ENCODE measurements at regions not wholly inside any gene's neighbourhood (a gene's known extent, or its start where the extent isn't known, plus 50 kb on each side); places are given as distances from the start of the nearest gene placed in this dataset.

DNA sequence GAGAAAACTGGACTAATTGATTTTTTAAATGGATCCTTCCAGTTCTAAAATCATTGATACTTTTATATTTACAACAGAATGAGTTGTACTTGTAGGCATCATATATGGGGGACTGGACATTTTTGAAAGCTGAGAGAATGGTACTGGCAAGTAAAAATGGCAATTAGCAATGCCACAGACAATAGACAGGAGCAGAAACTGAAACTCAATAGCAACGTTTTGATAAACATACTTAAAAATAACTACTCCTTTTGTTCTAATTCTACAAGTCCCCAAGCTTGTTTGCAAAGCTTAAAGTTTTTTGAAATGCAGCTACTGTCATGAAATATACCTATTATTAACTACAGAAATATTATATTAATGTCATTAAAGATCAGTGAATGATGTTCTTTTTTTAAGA is 52.8 kb upstream of the FBXL7 start:
- no peak for DNase-seq (ENCODE audit: low spot score)

DNA sequence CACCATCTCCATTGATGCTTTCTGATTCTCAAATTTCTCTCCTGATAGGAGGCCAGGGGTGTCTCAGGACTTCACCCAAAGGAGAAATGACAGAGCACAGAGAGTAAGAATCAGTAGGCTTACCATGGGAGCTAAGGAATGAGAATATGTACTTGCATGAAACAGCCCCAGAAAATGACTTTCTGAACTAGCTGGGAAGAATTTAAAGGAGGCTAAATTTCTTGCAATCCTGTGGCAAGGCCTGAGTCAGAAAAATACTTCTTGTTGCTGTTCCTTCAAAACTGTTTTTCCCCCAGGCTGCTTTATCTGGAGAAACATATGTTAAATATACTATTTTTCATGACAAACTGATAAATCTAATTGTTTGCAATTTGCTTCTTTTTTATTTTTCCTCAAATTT is 53.4 kb upstream of the FBXL7 start:
- DNase-seq (ENCODE audit: low spot score), result no peak

DNA sequence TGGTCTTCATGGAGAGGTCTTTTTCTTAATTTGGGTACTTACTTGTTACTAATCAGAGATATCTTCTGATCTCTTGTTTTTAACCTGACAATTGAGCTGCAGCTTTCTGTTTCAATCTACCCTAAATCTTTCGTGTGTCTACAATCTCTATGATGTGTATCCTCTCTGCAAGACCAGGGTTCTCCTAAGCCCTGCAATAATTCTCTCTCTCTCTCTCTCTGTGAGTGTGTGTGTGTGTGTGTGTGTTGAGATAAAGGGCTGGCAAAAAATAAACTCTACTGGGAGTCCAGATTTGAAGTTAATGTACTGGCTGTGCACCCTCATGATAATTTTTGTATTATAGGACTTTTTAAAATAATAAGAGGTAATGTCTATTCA is 57.8 kb upstream of the FBXL7 start:
- no peak for DNase-seq (ENCODE audit: low spot score)

DNA sequence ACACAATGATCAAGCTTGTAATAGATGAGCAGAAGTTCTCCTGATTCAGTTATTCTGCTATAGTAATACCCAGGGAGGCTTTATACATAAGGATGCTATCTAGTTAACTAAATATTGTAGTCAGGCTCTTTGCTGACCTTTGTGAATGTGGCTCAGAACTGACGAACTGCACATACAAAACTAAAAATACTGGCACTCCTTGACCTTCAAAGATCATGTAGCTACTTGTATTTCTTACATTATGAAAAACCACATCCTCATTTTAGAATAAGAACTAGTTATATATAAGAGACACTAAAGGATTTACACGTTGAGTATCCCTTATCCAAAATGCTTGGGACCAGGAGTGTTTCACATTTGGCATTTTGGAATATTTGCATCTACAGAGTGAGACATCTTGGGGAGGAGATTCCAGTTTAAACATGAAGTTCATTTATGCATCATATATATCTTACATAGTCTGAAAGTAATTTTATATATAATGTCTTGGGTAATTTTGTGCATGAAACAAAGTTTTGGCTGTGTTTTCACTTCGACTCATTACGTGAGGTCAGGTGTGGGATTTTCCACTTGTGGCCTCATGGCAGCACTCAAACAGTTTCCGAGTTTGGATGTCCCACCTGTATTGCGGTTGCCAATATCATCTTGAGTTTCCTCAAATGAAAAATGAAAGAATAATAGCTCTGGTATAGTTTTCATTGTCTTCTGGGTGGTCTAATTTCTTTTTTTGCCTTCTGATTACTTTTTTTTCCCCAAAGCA is 58.4 kb upstream of the FBXL7 start:
- DNase-seq (ENCODE audit: low spot score), result no peak

DNA sequence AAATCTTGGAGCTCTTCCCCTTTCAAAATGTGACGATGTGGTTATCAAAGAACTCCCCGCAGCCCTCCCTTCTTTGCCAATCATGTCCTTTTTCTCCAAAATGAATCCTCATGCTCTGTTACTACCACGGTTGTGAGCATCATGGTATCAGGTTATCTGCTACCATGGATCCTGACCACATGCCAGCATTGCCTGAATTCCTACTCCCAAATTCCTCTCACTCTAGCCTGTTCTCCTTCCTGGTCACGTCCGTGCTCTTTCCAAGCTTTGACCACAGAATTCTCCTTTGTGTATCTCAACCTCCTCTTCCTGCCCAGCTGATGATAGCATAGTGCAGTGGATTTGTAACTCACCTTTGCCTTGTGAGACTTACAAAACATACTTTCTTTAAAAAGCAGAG is 59.5 kb upstream of the FBXL7 start:
- no peak for DNase-seq (ENCODE audit: low spot score)

DNA sequence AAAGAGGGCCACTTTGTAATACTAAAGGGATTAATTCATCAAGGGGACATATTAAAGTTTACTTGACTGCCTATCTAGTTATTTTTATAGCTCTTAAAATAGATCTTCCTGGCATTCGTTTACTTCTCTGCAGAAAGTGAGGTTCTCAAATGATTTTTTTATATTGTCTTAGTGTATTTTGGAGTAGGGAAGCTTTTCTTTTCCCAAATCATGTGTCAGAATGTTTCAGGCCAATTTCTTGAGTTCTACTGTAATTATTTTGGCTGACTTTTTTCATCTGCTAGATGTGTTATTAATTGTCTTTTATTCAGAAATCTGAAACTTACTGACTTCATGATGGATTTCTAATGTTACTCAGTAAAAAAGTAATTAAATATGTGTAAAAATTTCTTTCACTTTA is 60.2 kb upstream of the FBXL7 start:
- no peak for DNase-seq (ENCODE audit: low spot score)

DNA sequence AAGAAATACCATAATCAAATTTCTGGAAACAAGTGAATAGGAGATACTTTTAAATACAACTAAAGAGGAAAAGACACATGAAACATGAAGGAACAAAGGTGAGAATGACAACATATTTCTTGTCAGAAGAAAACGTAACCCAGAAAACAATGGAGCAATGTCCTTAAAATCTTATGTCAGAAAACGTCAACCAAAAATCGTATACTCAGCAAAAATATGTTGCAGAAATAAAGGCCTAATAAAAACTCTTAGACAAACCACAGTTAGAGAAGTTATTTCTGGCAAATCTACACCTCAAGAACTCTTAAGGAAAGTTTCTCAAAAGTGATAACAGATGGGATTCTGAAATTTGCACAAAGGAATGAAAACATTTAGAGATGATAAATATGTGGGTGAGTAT is 66.3 kb upstream of the FBXL7 start:
- no peak for DNase-seq (ENCODE audit: low spot score)

DNA sequence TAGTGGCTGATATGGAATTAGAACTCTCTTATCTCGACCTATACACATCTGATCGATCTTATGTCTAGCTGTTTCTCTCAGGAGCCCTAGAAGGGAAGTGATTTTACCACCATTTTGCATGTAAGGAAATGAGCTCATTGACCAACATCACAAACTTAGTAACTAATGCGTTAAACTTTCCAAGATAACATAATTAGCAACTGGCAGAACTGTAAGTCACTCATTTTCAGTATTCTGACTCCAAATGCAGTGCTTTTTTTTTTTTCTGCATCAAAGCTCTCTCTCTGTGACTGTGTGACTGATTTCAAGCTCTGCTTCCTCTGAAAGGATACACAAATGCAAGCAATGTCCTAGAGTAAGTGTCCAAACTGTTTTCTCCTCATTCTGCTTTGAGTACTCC is 68.1 kb upstream of the FBXL7 start:
- no peak for DNase-seq (ENCODE audit: low spot score)

DNA sequence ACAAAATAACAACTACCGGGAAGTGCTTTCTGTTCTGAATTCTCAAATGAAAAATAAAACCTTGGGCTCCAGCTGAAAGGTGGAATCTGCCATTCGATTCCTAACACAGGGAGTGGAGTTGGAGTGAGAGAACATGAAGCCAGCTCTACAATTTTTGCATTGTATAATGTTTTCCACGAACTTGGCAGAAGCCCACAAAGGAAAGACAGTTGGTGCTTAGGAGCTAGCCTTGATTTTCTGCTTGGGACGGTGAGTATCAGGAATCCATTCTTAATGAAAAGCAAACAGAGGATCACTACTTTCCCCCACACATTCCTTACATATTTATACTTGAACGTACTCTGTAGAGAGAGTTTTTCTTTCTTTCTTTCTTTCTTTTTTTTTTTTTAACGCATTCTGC is 74.2 kb upstream of the FBXL7 start:
- DNase-seq (ENCODE audit: low spot score), result no peak

DNA sequence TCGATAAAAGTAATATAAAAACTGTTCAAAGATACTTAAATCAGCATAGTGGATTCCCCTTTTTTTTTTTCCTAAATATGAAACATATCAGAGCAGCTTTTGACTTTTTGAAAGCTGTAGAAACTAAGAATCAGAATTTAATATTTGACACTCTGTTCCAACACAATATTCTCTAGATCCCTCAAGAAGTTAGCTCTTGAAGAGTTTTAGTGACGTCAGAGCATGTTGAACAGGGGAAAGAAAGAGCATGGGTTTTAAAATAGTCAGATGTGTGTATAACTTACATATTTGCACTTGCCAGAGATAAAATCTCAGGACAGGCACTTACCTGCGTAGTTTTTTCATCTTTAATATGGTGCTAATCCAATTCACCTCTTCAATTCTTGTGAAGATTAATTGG is 75.2 kb upstream of the FBXL7 start:
- no peak for DNase-seq (ENCODE audit: low spot score)

DNA sequence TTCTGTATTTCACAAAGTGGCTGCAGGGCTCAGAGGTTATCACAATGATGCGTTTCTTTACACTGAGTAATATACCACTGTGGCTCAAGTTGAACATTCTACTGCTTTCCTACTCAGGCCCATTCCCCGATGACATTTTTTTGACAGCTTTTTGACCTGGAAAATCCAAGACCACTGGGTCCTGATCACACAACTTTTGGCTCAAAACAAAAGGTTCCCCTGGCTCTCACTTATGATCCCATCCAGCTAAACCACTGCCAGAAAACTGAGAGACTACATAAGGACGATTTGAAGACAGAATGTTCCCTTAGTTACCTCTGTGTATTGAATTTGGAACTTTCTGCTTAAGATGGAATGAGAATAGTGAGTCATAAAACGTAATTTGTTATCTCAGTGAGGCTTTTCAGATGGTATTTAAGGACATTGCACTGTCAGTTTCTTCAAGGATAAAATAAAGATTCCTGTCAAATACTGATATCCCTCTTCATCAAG is 78.0 kb upstream of the FBXL7 start:
- DNase-seq (ENCODE audit: low spot score), result no peak

DNA sequence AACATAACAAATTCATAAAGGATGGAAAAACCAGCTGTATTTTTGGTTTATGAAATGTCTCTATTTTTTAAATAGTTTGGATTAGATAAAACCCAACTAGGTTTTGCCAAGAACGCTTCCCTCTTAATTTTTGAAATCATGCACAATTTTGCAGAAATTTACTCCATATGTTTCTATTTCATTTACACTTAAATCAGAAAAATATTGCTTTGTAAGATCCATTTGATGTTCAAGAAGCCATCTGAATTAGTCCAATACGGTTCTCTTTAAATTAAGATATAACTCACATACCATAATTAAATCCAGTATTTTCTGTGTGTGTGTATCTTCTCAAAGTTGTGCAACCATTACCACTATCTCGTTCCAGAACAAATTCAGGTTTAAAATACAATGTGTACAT is 78.6 kb upstream of the FBXL7 start:
- DNase-seq (ENCODE audit: low spot score), result no peak

DNA sequence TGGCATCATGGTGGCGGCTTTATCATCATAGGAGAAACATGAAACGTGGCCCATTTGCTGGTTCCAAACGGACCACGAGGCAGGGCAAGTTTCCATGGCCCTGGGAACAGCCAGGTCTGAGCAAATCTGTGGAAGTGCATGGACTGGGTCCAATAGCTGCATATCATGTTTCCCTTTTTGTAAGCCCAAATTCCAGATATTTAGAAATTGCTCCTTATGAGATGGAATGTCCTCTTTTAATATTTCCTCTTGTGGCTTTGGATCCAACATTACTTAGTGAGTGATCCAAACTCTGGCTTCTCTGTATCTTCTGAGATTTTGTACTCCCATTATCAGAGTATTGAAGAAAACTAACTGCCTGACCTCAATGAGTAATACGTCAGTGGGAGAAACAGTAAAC is 79.8 kb upstream of the FBXL7 start:
- DNase-seq (ENCODE audit: low spot score), result no peak

DNA sequence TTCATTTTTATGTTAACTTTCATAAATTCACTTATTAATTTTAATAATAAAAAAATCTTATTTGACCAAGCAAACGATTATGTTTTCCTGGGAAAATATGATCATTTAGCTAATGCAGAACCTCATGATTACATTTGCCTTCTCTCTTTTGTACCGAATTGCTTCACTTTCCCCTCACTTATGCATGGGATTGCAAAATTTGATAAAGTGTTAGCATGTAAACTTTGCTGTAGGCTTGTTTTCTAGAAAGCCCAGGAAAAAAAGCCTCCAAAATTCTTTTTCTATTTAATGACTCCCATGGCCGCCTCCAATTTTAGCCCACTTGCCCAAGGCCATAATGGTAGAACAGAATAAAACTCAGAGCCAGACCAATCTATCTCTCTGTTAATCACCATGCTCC is 82.8 kb upstream of the FBXL7 start:
- DNase-seq (ENCODE audit: low spot score), result no peak

DNA sequence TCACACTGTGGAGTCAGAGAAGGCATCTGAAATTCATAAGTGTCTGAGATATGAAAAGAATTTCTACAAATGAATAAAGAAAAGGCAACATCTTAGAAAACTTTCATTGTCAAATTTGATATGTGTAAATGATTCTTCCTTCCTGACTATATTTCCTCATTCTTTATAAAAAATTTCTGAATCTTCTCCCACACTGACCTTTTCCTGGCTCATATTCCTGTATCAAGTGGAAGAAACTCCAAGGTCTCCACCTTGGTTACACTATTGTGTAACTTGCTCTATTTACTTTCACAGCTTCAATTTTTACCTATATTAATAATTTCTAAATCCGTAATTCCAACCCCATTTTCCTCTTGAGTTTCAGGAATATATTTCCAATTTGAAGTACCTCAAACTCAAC is 93.5 kb upstream of the FBXL7 start:
- DNase-seq (ENCODE audit: low spot score), result no peak

DNA sequence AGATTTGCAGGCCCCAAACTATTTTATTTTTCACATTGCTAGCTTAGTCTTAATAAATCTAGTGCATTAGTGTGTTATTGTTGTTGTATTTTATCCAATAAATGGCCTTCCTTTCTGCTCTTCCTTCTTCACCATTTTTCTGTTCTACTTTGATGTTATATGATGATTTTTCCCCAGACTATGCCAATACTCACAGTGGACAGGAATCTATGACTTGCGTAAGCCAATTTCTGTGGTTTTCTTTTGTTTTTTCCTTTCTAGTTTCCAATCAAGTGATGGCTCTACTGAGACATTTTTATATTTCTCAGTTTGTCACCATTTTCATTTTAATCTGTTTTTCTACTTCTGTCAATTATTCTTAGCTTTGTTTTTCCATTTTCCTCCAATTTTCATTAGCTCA is 106.8 kb upstream of the FBXL7 start:
- DNase-seq (ENCODE audit: low spot score), result no peak

DNA sequence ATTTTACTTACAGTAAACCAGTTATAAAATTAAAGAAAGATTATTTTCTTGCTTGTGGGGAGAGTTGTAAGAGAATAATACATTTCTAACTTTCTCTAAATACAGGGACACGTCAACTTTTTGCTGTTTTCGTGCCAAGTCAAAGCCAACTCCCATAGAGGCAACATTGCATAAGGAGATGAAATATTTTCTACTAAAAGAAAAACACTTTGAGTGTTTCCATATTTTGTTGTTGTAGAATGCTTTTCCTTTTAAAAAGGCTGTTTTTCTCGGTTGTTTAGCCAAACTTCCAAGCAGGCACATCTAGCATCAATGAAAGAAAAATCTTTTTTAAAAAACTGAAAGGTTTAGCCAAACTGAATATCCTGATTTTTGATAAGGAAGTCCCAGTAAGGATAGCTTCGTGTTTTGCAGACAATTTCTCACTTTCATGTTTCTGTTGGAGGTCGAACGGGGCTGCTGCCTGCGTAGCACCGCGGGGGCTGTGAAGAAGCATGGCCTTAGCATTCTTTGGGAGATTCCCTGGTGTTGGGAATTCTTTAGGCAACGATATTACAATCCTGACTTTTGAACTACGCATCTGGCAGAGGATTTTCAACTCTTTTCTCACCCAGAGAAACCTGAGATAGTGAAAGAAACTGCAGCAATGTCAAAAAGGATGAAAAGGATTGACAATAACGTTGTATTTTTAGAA is 108.1 kb upstream of the FBXL7 start:
- no peak for DNase-seq (ENCODE audit: low spot score)

DNA sequence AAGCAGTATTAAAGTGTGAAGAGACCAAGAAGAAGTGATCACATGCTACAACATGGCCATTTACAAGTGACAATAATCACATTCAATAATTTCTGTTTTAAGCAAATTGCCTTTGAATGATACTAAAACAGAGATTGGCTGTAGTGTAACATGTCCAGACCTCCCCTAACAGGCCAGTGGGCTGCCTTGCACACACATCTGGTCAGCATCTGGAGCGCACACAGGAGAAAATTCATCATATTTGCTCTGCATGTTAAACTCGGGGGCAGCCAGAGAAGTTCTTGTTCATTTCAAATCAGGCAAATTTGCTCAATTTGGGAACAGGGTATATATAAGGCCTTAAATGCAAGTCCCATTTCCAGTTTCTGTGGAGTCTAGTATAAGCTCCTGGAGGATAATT is 111.1 kb upstream of the FBXL7 start:
- no peak for DNase-seq (ENCODE audit: low spot score)

DNA sequence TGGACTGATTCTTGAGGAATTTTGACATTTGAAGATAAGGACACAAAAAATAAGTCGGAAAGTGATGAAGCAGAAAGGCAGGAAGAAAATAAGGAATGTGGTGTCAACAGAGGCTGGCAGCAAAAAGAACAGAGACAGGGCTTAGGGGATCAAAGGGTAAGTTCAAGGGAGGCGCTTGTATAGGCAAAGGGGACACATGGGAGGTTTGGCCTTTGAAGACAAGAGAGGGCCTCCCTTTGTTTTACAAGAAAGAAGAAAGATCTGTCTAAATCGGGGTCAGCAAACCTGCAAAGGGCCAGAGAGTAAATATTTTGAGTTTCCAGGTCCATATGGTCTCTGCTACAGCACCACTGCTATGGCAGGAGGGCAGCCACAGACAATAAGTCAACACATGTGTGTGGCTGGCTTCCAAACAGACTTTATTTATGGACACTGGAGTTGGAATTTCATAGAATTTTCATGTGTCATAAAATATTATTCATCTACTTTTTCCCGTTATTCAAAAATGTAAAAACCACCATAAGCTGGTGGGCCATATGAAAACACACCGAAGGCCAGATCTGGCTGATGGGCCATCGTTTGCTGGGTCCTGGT is 112.0 kb upstream of the FBXL7 start:
- no peak for DNase-seq (ENCODE audit: low spot score)

DNA sequence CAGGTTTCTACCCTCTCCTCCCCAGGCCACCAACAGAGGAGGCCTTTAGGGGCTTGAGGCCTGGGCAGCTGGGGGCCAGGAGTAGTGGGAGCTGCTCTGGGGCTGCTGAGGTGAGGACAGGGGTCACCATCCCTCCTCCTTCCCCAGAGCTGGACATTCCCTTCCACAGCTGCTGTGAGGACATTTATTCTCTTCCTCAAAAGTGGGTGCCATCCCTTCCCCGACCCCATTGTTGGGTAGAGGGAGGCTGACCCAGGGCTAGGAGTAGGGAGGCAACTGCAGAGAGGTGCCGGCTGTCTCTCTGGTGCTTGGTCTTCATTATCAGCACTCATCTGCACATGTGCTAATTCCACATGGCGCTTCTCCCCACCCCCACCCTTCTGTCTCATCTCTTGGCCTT is 113.9 kb upstream of the FBXL7 start:
- DNase-seq (ENCODE audit: low spot score), result no peak

DNA sequence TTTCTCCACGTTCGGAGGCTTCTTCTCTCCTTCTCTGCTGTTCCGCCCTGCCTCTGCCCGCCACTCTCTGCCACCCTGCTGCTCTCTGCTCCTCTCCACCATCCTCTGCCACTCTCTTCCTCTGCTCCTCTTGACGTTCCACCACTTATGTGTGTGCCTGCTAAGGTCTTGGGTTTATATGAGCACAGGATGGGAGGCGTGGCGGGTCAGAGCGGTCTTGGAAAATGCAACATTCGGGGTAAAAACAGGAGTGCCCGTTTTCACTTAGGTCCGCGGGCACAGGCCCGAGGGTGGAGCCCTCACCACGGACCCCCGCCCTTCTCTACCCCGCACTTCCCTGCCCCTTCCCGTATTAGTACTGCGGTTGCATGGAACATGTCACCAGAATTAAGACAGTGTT is 114.4 kb upstream of the FBXL7 start:
- no peak for DNase-seq (ENCODE audit: low spot score)

DNA sequence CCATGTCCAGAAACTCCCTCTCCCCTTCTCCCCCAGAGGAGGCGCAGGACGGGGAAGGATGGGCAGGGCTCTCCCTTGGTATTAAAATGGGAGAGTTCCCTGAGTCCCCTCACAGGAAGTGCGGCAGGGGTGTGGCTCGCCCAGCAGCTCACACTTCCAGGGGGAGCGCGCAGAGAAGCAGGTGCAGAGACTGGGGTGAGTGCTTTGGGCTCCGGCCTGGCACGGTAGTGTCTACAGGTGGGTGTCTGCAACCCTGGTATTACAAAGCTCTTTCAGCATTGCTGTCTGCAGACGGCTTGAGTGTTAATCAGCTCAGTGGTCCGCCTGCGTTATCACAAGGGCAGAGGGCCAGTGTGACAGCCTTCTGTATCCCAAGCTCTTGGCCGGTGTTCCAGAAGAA is 114.9 kb upstream of the FBXL7 start:
- no peak for DNase-seq (ENCODE audit: low spot score)

DNA sequence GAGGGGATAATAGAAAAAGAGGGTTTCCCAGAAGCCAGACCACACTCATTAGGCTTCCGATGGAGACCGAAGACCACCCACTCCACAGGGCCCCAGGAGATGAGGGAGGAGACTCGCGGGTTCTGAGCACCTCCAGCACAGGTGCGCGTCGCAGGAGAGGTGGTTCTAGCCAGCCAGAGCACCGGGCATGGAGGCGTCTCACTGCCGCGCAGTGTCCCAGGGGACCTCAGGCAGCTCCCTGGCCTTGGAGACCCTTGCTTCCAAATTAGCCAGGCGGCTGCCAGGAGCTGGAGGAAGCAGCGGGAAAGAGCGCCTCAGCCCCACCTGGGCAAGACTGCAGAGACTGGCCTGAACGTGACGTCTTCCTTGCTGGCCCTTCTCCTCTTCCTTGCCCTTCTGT is 115.4 kb upstream of the FBXL7 start:
- DNase-seq (ENCODE audit: low spot score), result no peak

DNA sequence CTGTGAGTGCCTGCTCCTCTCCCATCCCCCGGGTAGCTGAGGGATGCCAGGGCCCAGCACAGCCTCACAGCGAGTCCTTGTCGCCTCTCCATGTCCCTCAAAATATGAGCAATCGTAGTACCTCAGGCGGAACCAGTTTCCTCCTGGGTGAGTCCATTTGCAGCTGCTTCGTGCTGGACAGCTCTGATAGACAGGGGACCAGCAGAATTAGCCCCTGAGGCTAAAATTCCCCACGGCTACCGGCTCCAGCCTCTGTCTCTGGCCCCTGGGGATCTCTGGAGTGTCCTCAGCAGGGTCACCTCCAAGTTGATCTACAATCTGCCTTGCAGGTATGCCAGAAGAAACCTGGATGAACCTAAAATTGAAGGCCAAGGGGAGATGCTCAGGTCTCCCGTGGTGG is 115.8 kb upstream of the FBXL7 start:
- DNase-seq (ENCODE audit: low spot score), result no peak
